B cell (primary cell): ENCODE measurements at regions not wholly inside any gene's neighbourhood (a gene's known extent, or its start where the extent isn't known, plus 50 kb on each side); places are given as distances from the start of the nearest gene placed in this dataset.

ENCODE experiments used
- ATAC-seq: fragments of 200-7000 bp; cut with Tn5 transposase; one replicate; pipeline ENCODE4 v1.10.0; 2021; ENCODE audit warnings: low read depth, mild to moderate bottlenecking, moderate number of reproducible peaks, moderate library complexity
- CTCF ChIA-PET: fragments of 350-600 bp; sonication (Branson Sonifier 250); formaldehyde crosslinking; loops from one replicate; lab custom pipeline; 2021; ENCODE audit warnings: antibody characterized with exemption, inconsistent platforms; lab: Charles Lee
- POLR2A ChIA-PET: fragments of 350-600 bp; sonication (Branson Sonifier 250); formaldehyde crosslinking; loops from one replicate; lab custom pipeline; 2021; ENCODE audit warnings: antibody characterized with exemption; lab: Charles Lee
- DNase-seq: peaks from one replicate; pipeline ENCODE4 v3.0.0; 2013
- H2AFZ ChIP-seq: 2 replicates; pipeline ENCODE4 v1.6.1; 2012; ENCODE audit warnings: mild to moderate bottlenecking, low read depth, low read length; ENCODE audit not compliant: insufficient read depth, poor library complexity, severe bottlenecking
- H3K27ac ChIP-seq, 2 donors: 1 replicate in 1 of 2; 2 replicates in 1 of 2; pipeline ENCODE4 v1.5.1; 2012 to 2013; ENCODE audit warnings: low read length in 2 of 2, mild to moderate bottlenecking in 2 of 2, moderate library complexity in 1 of 2
- H3K27me3 ChIP-seq, 4 experiments: fragments of 200-600 bp in 1 of 4; sonication (generic) in 1 of 4; replicated peaks in 1 of 4; 1 replicate in 2 of 4; 2 replicates in 2 of 4; pipeline versions ENCODE4 v1.6.1 to v1.7.0; 2013 to 2016; ENCODE audit warnings: low read length in 3 of 4, mild to moderate bottlenecking in 2 of 4, mixed read lengths in 1 of 4, moderate library complexity in 1 of 4; ENCODE audit not compliant: insufficient read depth in 4 of 4, control insufficient read depth in 3 of 4; ENCODE audit errors: control extremely low read depth in 1 of 4
- H3K36me3 ChIP-seq, 2 experiments: replicated peaks in 1 of 2; 1 replicate in 1 of 2; 2 replicates in 1 of 2; pipeline versions ENCODE4 v1.6.1 to v1.7.1; 2013; ENCODE audit warnings: low read length in 1 of 2; ENCODE audit not compliant: insufficient read depth in 2 of 2, control insufficient read depth in 1 of 2; ENCODE audit errors: control extremely low read depth in 1 of 2, extremely low read depth in 1 of 2
- H3K4me1 ChIP-seq, 2 donors: fragments of 200-600 bp in 1 of 2; sonication (generic) in 1 of 2; 1 replicate in 1 of 2; 2 replicates in 1 of 2; pipeline versions ENCODE4 v1.5.1 to v1.6.1; 2013 to 2017; ENCODE audit warnings: low read length in 2 of 2; ENCODE audit not compliant: control insufficient read depth in 2 of 2, insufficient read depth in 2 of 2
- H3K4me2 ChIP-seq: replicated peaks from 2 replicates; pipeline ENCODE3; 2012; ENCODE audit warnings: mild to moderate bottlenecking, low read depth, low read length; ENCODE audit not compliant: poor library complexity, severe bottlenecking
- H3K4me3 ChIP-seq, 5 experiments: fragments of 200-600 bp in 1 of 5; sonication (generic) in 1 of 5; 1 replicate in 3 of 5; 2 replicates in 2 of 5; pipeline versions ENCODE4 v1.5.1 to v1.7.0; 2011 to 2016; ENCODE audit warnings: low read length in 4 of 5, mild to moderate bottlenecking in 4 of 5, low read depth in 2 of 5, control low read depth in 1 of 5, moderate library complexity in 1 of 5; ENCODE audit not compliant: insufficient read depth in 1 of 5; ENCODE audit errors: control extremely low read depth in 1 of 5, extremely low read depth in 1 of 5
- H3K79me2 ChIP-seq: fragments of 200-600 bp; sonication (generic); one replicate; pipeline ENCODE4 v1.6.0; 2016; ENCODE audit warnings: low read length; ENCODE audit not compliant: control insufficient read depth, insufficient read depth
- H3K9ac ChIP-seq: fragments of 200-600 bp; sonication (generic); 2 replicates; pipeline ENCODE4 v1.6.1; 2017; ENCODE audit warnings: mild to moderate bottlenecking, low read length, moderate library complexity
- H3K9me3 ChIP-seq, 3 donors: one replicate each; pipeline versions ENCODE4 v1.6.1 to v1.7.1; 2013; ENCODE audit warnings: low read length in 2 of 3; ENCODE audit not compliant: control insufficient read depth in 2 of 3, insufficient read depth in 1 of 3; ENCODE audit errors: control extremely low read depth in 1 of 3
- H4K20me1 ChIP-seq: 2 replicates; pipeline ENCODE4 v1.6.0; 2012; ENCODE audit warnings: mild to moderate bottlenecking, low read length; ENCODE audit not compliant: insufficient read depth, control insufficient read depth, poor library complexity, severe bottlenecking
- H3K27ac Mint-ChIP-seq: one replicate; pipeline ENCODE4 v1.8.0; 2021; ENCODE audit warnings: mixed read lengths
- H3K27me3 Mint-ChIP-seq: one replicate; pipeline ENCODE4 v1.8.0; 2021; ENCODE audit warnings: mixed read lengths
- H3K4me1 Mint-ChIP-seq: one replicate; pipeline ENCODE4 v1.8.0; 2021; ENCODE audit warnings: mixed read lengths
- H3K4me3 Mint-ChIP-seq: one replicate; pipeline ENCODE4 v1.8.0; 2021; ENCODE audit warnings: mixed read lengths
- H3K9me3 Mint-ChIP-seq: one replicate; pipeline ENCODE4 v1.8.0; 2022; ENCODE audit warnings: mixed read lengths; ENCODE audit not compliant: insufficient read depth
- EZH2 ChIP-seq: IDR thresholded peaks from 2 replicates; pipeline ENCODE4 v1.6.1; 2012; ENCODE audit warnings: borderline replicate concordance, low read depth, mild to moderate bottlenecking, moderate library complexity, low read length; ENCODE audit not compliant: insufficient read depth, poor library complexity, severe bottlenecking
- WGBS: methylation state at CpG from one replicate; pipeline ENCODE4 v1.1.5; 2013; ENCODE audit warnings: missing lambda C conversion rate; ENCODE audit not compliant: insufficient coverage; 5-methylcytosine and 5-hydroxymethylcytosine counted together
- intact Hi-C: fragments of 100-400 bp; cut with micrococcal nuclease; formaldehyde crosslinking; loops from one replicate; pipeline ENCODE4 v1.10.0; 2022
- TF ChIP-seq, protein P1 (sequence below): fragments of 200-600 bp; IDR thresholded peaks from one replicate; pipeline ENCODE4 v1.8.0; 2022; ENCODE audit warnings: antibody characterized with exemption, mild to moderate bottlenecking

DNA sequence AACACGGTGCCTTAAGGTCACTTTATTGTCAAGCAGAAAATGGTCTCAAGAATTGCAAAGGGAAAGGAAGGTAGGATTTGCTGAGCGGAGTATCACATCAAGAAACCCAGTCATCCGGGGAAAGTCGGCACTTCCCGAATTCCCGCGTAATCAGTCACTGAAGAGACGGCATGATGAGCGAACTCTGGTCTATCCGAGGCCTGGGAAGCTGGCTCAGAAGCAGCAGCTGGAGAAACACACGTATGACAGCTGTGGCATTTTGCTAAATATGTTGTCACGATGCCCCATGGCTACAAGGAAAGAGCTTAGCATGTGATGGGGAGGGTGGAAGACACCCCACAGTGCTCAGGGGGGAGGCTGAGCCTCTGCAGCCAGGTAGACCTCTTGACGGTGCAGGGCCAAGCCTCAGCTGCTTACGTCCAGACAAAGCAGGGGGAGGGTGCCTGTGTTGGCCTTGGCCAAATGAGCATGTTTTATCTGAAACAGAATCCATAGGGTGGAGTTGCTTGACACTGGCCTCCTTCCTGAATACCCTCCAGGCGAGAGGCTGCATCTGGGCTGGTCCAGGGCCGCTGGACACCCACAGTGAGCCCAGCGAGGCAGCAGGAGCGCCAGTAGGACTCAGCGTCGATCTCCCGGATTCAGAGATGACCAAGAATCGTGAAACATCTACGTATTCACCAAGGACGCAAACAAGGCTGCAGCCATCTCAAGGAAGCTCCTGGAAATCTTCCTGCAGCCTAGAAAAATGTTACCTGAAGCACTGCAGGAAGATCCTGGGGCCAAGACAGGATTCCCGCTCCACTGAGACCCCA, 118.8 kb upstream of the AFDN start:
- Mint-ChIP-seq H3K9me3 (no peaks in the 10 kb centered on the region), H3K4me1 (peaks cover 7% of the 10 kb centered on the region), H3K27ac (no peak overlapping the region), H3K27me3 (peaks cover 54% of the 10 kb centered on the region), H3K4me3 (no peak overlapping the region)
- TF ChIP-seq EZH2 = no peak
- TF ChIP-seq, protein P1, sequence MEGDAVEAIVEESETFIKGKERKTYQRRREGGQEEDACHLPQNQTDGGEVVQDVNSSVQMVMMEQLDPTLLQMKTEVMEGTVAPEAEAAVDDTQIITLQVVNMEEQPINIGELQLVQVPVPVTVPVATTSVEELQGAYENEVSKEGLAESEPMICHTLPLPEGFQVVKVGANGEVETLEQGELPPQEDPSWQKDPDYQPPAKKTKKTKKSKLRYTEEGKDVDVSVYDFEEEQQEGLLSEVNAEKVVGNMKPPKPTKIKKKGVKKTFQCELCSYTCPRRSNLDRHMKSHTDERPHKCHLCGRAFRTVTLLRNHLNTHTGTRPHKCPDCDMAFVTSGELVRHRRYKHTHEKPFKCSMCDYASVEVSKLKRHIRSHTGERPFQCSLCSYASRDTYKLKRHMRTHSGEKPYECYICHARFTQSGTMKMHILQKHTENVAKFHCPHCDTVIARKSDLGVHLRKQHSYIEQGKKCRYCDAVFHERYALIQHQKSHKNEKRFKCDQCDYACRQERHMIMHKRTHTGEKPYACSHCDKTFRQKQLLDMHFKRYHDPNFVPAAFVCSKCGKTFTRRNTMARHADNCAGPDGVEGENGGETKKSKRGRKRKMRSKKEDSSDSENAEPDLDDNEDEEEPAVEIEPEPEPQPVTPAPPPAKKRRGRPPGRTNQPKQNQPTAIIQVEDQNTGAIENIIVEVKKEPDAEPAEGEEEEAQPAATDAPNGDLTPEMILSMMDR = no peak
- Histone ChIP-seq H2AFZ (no peak overlapping the region), H3K4me1 (peaks cover 7 to 13% of the 10 kb centered on the region in 2 donors), H4K20me1 (no peaks in the 10 kb centered on the region), H3K36me3 (no peaks in the 10 kb centered on the region), H3K9ac (no peak overlapping the region), H3K27me3 (peaks cover 0 to 80% (median 19%) of the 10 kb centered on the region in 4 experiments), H3K9me3 (no peaks in the 10 kb centered on the region), H3K79me2 (no peaks in the 10 kb centered on the region), H3K27ac (no peak overlapping the region), H3K4me2 (no peak overlapping the region), H3K4me3 (no peak overlapping the region)
- intact Hi-C loops = no loop called here
- ATAC-seq = no peak
- DNase-seq = no peak
- ChIA-PET CTCF (no interaction called here), POLR2A (no interaction called here)
- 92% methylated on average over 25 of the region's 25 CpGs for WGBS

DNA sequence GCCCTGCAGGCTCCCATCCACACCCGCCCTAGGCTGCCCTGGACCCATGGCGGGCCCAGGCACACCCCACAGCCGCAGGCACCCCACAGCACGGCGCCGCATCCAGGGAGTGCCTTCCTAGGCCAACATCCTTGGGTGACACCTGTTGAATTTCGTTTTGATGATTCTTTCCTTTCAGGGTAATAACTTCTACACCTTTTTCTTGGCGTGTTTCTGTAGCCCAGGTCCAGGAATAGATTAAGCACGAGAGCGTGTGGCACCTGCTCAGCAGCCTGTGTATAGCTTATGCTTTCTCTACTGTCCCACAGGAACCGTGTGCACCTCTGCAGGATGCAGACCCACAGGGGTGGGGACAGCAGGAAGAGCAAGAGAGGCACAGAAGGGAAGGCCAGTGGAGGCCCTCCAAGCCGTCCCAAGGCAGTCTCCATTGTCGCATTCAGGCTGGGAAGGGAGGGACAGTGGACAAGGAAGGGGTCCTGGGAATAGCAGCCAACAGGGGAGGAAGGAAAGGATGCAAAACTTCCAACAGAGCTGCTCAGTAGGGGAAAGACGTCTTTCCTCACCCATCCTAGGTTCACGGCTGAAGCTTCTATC, 118.1 kb upstream of the AFDN start:
- no peak overlapping the region for H2AFZ ChIP-seq
- H3K36me3 ChIP-seq = no peaks in the 10 kb centered on the region
- intact Hi-C loops = no loop called here
- H3K9me3 ChIP-seq = no peaks in the 10 kb centered on the region
- H4K20me1 ChIP-seq = no peaks in the 10 kb centered on the region
- ATAC-seq (no peak), DNase-seq (no peak)
- H3K4me2 ChIP-seq = no peak overlapping the region
- no peak for TF ChIP-seq EZH2
- TF ChIP-seq, protein P1 = no peak
- Mint-ChIP-seq H3K27me3 (peaks cover 61% of the 10 kb centered on the region), H3K4me3 (no peak overlapping the region), H3K27ac (no peak overlapping the region), H3K4me1 (peaks cover 7% of the 10 kb centered on the region), H3K9me3 (no peaks in the 10 kb centered on the region)
- peaks cover 0 to 78% (median 19%) of the 10 kb centered on the region in 4 experiments for H3K27me3 ChIP-seq
- whole genome bisulfite sequencing = 88% methylated on average over 13 of the region's 15 CpGs
- no peak overlapping the region for H3K4me3 ChIP-seq
- no peak overlapping the region for H3K9ac ChIP-seq
- peaks cover 7 to 13% of the 10 kb centered on the region in 2 donors for H3K4me1 ChIP-seq
- H3K27ac ChIP-seq = no peak overlapping the region
- ChIA-PET CTCF (no interaction called here), POLR2A (no interaction called here)
- no peaks in the 10 kb centered on the region for H3K79me2 ChIP-seq
